ENCODE measurements at regions not wholly inside any gene's neighbourhood (a gene's known extent, or its start where the extent isn't known, plus 50 kb on each side); places are given as distances from the start of the nearest gene placed in this dataset.

GRCh38 chr18:28972333-28972907 is 795.5 kb upstream of the CDH2 start:
- TF ChIP-seq CTCF (IDR thresholded peaks at IDR 0.05) (no peak), POLR2AphosphoS5 (IDR thresholded peaks at IDR 0.05; ENCODE audit: low read depth, low read length) (no peak)

Data from Panc1 (cell line).